ENCODE measurements at regions not wholly inside any gene's neighbourhood (a gene's known extent, or its start where the extent isn't known, plus 50 kb on each side); places are given as distances from the start of the nearest gene placed in this dataset.
A peak's percentile ranks its signal among the peaks of the same experiment; 100 is the strongest.

GRCh38 chr7:45978731-45979211 lies 57.7 kb upstream of the IGFBP3 start:
- Histone ChIP-seq H3K27ac (peak overlapping the region in 1 of 5 donors; percentile 45), H3K4me3 (no peak overlapping the region), H3K9me3 (replicated peaks in 1 of 3) (no peaks in the 10 kb centered on the region), H3K36me3 (replicated peaks in 1 of 2) (no peaks in the 10 kb centered on the region), H3K27me3 (no peaks in the 10 kb centered on the region), H3K4me1 (replicated peaks in 1 of 2) (peaks cover 0 to 13% of the 10 kb centered on the region in 2 donors)
- no peak for TF ChIP-seq CTCF (IDR thresholded peaks at IDR 0.05)
- DNase-seq, result no peak
- intact Hi-C loops (cut with DNase I), result no loop called here
- WGBS, 4 donors, result 63 to 84% (median 68%) methylated on average over 2 of the region's 2 CpGs

GRCh38 chr7:45978010-45978681 lies 57.1 kb upstream of the IGFBP3 start:
- Histone ChIP-seq H3K27ac (peak overlapping the region in 1 of 5 donors; percentile 45), H3K27me3 (no peaks in the 10 kb centered on the region), H3K36me3 (replicated peaks in 1 of 2) (no peaks in the 10 kb centered on the region), H3K4me1 (replicated peaks in 1 of 2) (peaks cover 0 to 13% of the 10 kb centered on the region in 2 donors), H3K9me3 (replicated peaks in 1 of 3) (no peaks in the 10 kb centered on the region), H3K4me3 (peak overlapping the region in 1 of 4 donors; percentile 38)
- DNase-seq, result peak; percentile 26 to 81 (median 60)
- 13 to 17% (median 15%) methylated on average over 11 of the region's 11 CpGs for WGBS, 4 donors
- intact Hi-C loops (cut with DNase I), result no loop called here
- TF ChIP-seq CTCF (IDR thresholded peaks at IDR 0.05) (no peak), POLR2A (IDR thresholded peaks at IDR 0.05) (no peak)

GRCh38 chr7:45977256-45977780 lies 56.2 kb upstream of the IGFBP3 start:
- Histone ChIP-seq H3K4me1 (replicated peaks in 1 of 2) (peaks cover 0 to 13% of the 10 kb centered on the region in 2 donors), H3K27me3 (no peaks in the 10 kb centered on the region), H3K4me3 (no peak overlapping the region), H3K36me3 (replicated peaks in 1 of 2) (no peaks in the 10 kb centered on the region), H3K9me3 (replicated peaks in 1 of 3) (no peaks in the 10 kb centered on the region), H3K27ac (no peak overlapping the region)
- 81 to 91% (median 90%) methylated on average over 4 of the region's 4 CpGs for WGBS, 4 donors
- intact Hi-C loops (cut with DNase I), result no loop called here
- TF ChIP-seq POLR2A (IDR thresholded peaks at IDR 0.05), result no peak
- TF ChIP-seq CTCF (IDR thresholded peaks at IDR 0.05), result no peak
- no peak for DNase-seq

- Histone ChIP-seq H3K4me3 (no peak overlapping the region), H3K27me3 (no peaks in the 10 kb centered on the region), H3K27ac (no peak overlapping the region), H3K4me1 (replicated peaks in 1 of 2) (peaks cover 0 to 13% of the 10 kb centered on the region in 2 donors), H3K36me3 (replicated peaks in 1 of 2) (no peaks in the 10 kb centered on the region), H3K9me3 (replicated peaks in 1 of 3) (no peaks in the 10 kb centered on the region)
- no peak for TF ChIP-seq CTCF (IDR thresholded peaks at IDR 0.05)
- no peak for TF ChIP-seq POLR2A (IDR thresholded peaks at IDR 0.05)
- WGBS, 4 donors, result 77 to 84% (median 81%) methylated on average over 3 of the region's 3 CpGs
- DNase-seq, result no peak
- intact Hi-C loops (cut with DNase I), result no loop called here
These were observed 55.4 kb upstream of the IGFBP3 start for GRCh38 chr7:45976485-45976856.

Data from adrenal gland (tissue), 9 donors.